ENCODE measurements at regions not wholly inside any gene's neighbourhood (a gene's known extent, or its start where the extent isn't known, plus 50 kb on each side); places are given as distances from the start of the nearest gene placed in this dataset.

- no peaks in the 10 kb centered on the region for H3K79me2 ChIP-seq (ENCODE audit: insufficient read depth)
- H3K9ac ChIP-seq = no peak overlapping the region
- in situ Hi-C loops (cut with MboI) = no loop called here
- no peaks in the 10 kb centered on the region for H3K9me3 ChIP-seq (ENCODE audit: low read depth)
- H3K36me3 ChIP-seq (ENCODE audit: low read depth) = no peaks in the 10 kb centered on the region
- no peaks in the 10 kb centered on the region for H3K4me1 ChIP-seq (ENCODE audit: insufficient read depth)
- no peak overlapping the region for H3K4me3 ChIP-seq
- H3K4me2 ChIP-seq (ENCODE audit: unreplicated experiment) = no peak overlapping the region
- no peaks in the 10 kb centered on the region for H3K27me3 ChIP-seq (replicated peaks; ENCODE audit: insufficient read depth)
- no peaks in the 10 kb centered on the region for H4K20me1 ChIP-seq (ENCODE audit: insufficient read depth)
- H3K27ac ChIP-seq = no peak overlapping the region
- no peak for DNase-seq
- H2AFZ ChIP-seq = no peak overlapping the region
- TF ChIP-seq EZH2 (IDR thresholded peaks at IDR 0.05; ENCODE audit: insufficient read depth, poor library complexity, severe bottlenecking) (no peak), EZH2phosphoT487 (IDR thresholded peaks at IDR 0.05; ENCODE audit: insufficient read depth, low read depth) (no peak)
- H3F3A ChIP-seq (ENCODE audit: insufficient read depth) = no peaks in the 10 kb centered on the region
- H3K9me2 ChIP-seq (ENCODE audit: insufficient read depth) = no peaks in the 10 kb centered on the region
These were observed 287.4 kb downstream of the NOL4 start for GRCh38 chr18:33937270-33937816.

DNA sequence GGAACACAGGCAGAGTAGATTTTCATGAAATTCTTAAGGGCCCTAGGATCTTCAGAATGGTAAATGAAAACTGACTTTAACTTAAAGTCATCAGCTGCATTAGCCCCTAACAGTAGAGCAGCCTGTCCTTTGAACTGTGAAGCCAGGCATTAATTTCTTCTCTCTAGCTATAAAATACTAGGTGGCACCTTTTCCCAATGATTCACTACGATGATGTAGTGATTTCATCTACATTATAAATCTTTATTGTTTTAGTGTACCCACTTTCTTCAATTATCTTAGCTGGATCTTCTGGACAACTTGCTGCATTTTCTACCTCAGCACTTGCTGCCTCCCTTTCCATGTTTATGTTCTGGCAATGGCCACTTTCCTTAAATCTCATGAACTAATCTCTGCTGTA lies 290.5 kb downstream of the NOL4 start:
- DNase-seq = no peak
- H3K9me2 ChIP-seq (ENCODE audit: insufficient read depth) = no peaks in the 10 kb centered on the region
- in situ Hi-C loops (cut with MboI) = no loop called here

GRCh38 chr18:33928231-33928630 lies 296.5 kb downstream of the NOL4 start:
- H3F3A ChIP-seq (ENCODE audit: insufficient read depth) = no peaks in the 10 kb centered on the region
- no peaks in the 10 kb centered on the region for H3K27me3 ChIP-seq (replicated peaks; ENCODE audit: insufficient read depth)
- H3K36me3 ChIP-seq (ENCODE audit: low read depth) = no peaks in the 10 kb centered on the region
- H3K4me2 ChIP-seq (ENCODE audit: unreplicated experiment) = no peak overlapping the region
- no peaks in the 10 kb centered on the region for H3K9me2 ChIP-seq (ENCODE audit: insufficient read depth)
- no peaks in the 10 kb centered on the region for H4K20me1 ChIP-seq (ENCODE audit: insufficient read depth)
- DNase-seq = no peak
- H3K4me1 ChIP-seq (ENCODE audit: insufficient read depth) = no peaks in the 10 kb centered on the region
- WGBS, 2 experiments (ENCODE audit: low coverage in 1 of 2, low lambda C conversion rate in 2 of 2, missing lambda C conversion rate in 2 of 2) = 16% methylated on average over 3 of the region's 3 CpGs
- no peak for TF ChIP-seq EZH2 (IDR thresholded peaks at IDR 0.05; ENCODE audit: insufficient read depth, poor library complexity, severe bottlenecking)
- no peak for TF ChIP-seq EZH2phosphoT487 (IDR thresholded peaks at IDR 0.05; ENCODE audit: insufficient read depth, low read depth)
- no peak overlapping the region for H3K9ac ChIP-seq
- no peak overlapping the region for H3K27ac ChIP-seq
- in situ Hi-C loops (cut with MboI) = no loop called here
- no peak overlapping the region for H2AFZ ChIP-seq
- H3K9me3 ChIP-seq (ENCODE audit: low read depth) = no peaks in the 10 kb centered on the region
- no peaks in the 10 kb centered on the region for H3K79me2 ChIP-seq (ENCODE audit: insufficient read depth)
- H3K4me3 ChIP-seq = no peak overlapping the region

More for the DNA sequence above, 290.5 kb downstream of the NOL4 start:
- TF ChIP-seq EZH2 (IDR thresholded peaks at IDR 0.05; ENCODE audit: insufficient read depth, poor library complexity, severe bottlenecking) (no peak), EZH2phosphoT487 (IDR thresholded peaks at IDR 0.05; ENCODE audit: insufficient read depth, low read depth) (no peak)
- no peaks in the 10 kb centered on the region for H3K4me1 ChIP-seq (ENCODE audit: insufficient read depth)
- 0 to 4% methylated on average over 1 of the region's 1 CpG for WGBS, 2 experiments (ENCODE audit: low coverage in 1 of 2, low lambda C conversion rate in 2 of 2, missing lambda C conversion rate in 2 of 2)
- H3K27me3 ChIP-seq (replicated peaks; ENCODE audit: insufficient read depth) = no peaks in the 10 kb centered on the region
- no peaks in the 10 kb centered on the region for H3K79me2 ChIP-seq (ENCODE audit: insufficient read depth)
- H3K4me2 ChIP-seq (ENCODE audit: unreplicated experiment) = no peak overlapping the region
- no peaks in the 10 kb centered on the region for H3F3A ChIP-seq (ENCODE audit: insufficient read depth)
- no peaks in the 10 kb centered on the region for H3K36me3 ChIP-seq (ENCODE audit: low read depth)
- no peak overlapping the region for H3K4me3 ChIP-seq
- no peak overlapping the region for H2AFZ ChIP-seq
- no peak overlapping the region for H3K9ac ChIP-seq
- no peaks in the 10 kb centered on the region for H3K9me3 ChIP-seq (ENCODE audit: low read depth)
- H3K27ac ChIP-seq = no peak overlapping the region
- no peaks in the 10 kb centered on the region for H4K20me1 ChIP-seq (ENCODE audit: insufficient read depth)

- Histone ChIP-seq H3K36me3 (ENCODE audit: low read depth) (no peaks in the 10 kb centered on the region), H3K4me2 (ENCODE audit: unreplicated experiment) (no peak overlapping the region), H3K4me1 (ENCODE audit: insufficient read depth) (no peaks in the 10 kb centered on the region), H3K27ac (no peak overlapping the region), H2AFZ (no peak overlapping the region), H3K9ac (no peak overlapping the region), H3K9me3 (ENCODE audit: low read depth) (no peaks in the 10 kb centered on the region), H3F3A (ENCODE audit: insufficient read depth) (no peaks in the 10 kb centered on the region), H3K79me2 (ENCODE audit: insufficient read depth) (no peaks in the 10 kb centered on the region), H3K4me3 (no peak overlapping the region), H3K9me2 (ENCODE audit: insufficient read depth) (no peaks in the 10 kb centered on the region), H4K20me1 (ENCODE audit: insufficient read depth) (no peaks in the 10 kb centered on the region), H3K27me3 (replicated peaks; ENCODE audit: insufficient read depth) (no peaks in the 10 kb centered on the region)
- 2 to 10% methylated on average over 3 of the region's 3 CpGs for WGBS, 2 experiments (ENCODE audit: low coverage in 1 of 2, low lambda C conversion rate in 2 of 2, missing lambda C conversion rate in 2 of 2)
- no peak for TF ChIP-seq EZH2phosphoT487 (IDR thresholded peaks at IDR 0.05; ENCODE audit: insufficient read depth, low read depth)
- TF ChIP-seq EZH2 (IDR thresholded peaks at IDR 0.05; ENCODE audit: insufficient read depth, poor library complexity, severe bottlenecking) = no peak
- DNase-seq = no peak
- in situ Hi-C loops (cut with MboI) = no loop called here
These were observed 300.1 kb downstream of the NOL4 start for GRCh38 chr18:33924576-33924975.

GRCh38 chr18:33923980-33924379 lies 300.7 kb downstream of the NOL4 start:
- Histone ChIP-seq H3K36me3 (ENCODE audit: low read depth) (no peaks in the 10 kb centered on the region), H3K9me3 (ENCODE audit: low read depth) (no peaks in the 10 kb centered on the region), H3K4me1 (ENCODE audit: insufficient read depth) (no peaks in the 10 kb centered on the region), H3K27ac (no peak overlapping the region), H2AFZ (no peak overlapping the region), H3K9me2 (ENCODE audit: insufficient read depth) (no peaks in the 10 kb centered on the region), H3F3A (ENCODE audit: insufficient read depth) (no peaks in the 10 kb centered on the region), H3K9ac (no peak overlapping the region), H3K27me3 (replicated peaks; ENCODE audit: insufficient read depth) (no peaks in the 10 kb centered on the region), H3K4me2 (ENCODE audit: unreplicated experiment) (no peak overlapping the region), H4K20me1 (ENCODE audit: insufficient read depth) (no peaks in the 10 kb centered on the region), H3K4me3 (no peak overlapping the region), H3K79me2 (ENCODE audit: insufficient read depth) (no peaks in the 10 kb centered on the region)
- 14 to 15% methylated on average over 3 of the region's 3 CpGs for WGBS, 2 experiments (ENCODE audit: low coverage in 1 of 2, low lambda C conversion rate in 2 of 2, missing lambda C conversion rate in 2 of 2)
- in situ Hi-C loops (cut with MboI) = no loop called here
- DNase-seq = no peak
- TF ChIP-seq EZH2phosphoT487 (IDR thresholded peaks at IDR 0.05; ENCODE audit: insufficient read depth, low read depth) = no peak
- TF ChIP-seq EZH2 (IDR thresholded peaks at IDR 0.05; ENCODE audit: insufficient read depth, poor library complexity, severe bottlenecking) = no peak
